ENCODE measurements at regions not wholly inside any gene's neighbourhood (a gene's known extent, or its start where the extent isn't known, plus 50 kb on each side); places are given as distances from the start of the nearest gene placed in this dataset.

DNA sequence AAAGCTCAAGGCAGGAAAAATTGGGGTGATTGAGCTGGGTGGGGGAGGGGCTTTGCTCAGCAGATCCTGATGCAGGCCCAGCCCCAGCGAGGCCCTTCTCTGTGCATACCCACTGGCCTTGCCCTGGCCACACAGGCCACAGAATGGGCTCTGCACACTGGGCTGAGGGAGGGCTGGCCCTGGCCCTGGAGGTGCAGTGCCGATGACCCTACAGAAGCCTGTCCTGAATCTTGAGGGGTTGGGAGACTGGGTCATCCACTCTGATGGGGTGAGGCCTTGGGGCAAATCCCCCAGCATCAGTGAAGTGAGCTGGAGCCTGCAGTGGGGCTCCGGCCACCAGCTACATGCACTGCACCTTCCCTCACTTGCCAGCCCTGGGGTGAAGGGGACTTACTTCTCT is 153.1 kb downstream of the URI1 start:
- DNase-seq (ENCODE audit: low read depth), result no peak
- Histone ChIP-seq H3K27me3 (ENCODE audit: control insufficient read depth, insufficient read depth, low read length) (no peaks in the 10 kb centered on the region), H3K4me3 (ENCODE audit: low read depth, low read length) (no peak overlapping the region), H3K36me3 (ENCODE audit: control insufficient read depth, insufficient read depth, low read length) (no peaks in the 10 kb centered on the region)
- ChIA-PET CTCF (no interaction called here), POLR2A (no interaction called here)
- TF ChIP-seq CTCF (IDR thresholded peaks at IDR 0.05; ENCODE audit: insufficient read depth, low read depth, low read length), result no peak

GRCh38 chr19:30096596-30097370 is 154.7 kb downstream of the URI1 start:
- no peaks in the 10 kb centered on the region for H3K27me3 ChIP-seq (ENCODE audit: control insufficient read depth, insufficient read depth, low read length)
- no peak for TF ChIP-seq CTCF (IDR thresholded peaks at IDR 0.05; ENCODE audit: insufficient read depth, low read depth, low read length)
- DNase-seq (ENCODE audit: low read depth), result no peak
- POLR2A ChIA-PET, result no interaction called here
- CTCF ChIA-PET, result no interaction called here
- no peak overlapping the region for H3K4me3 ChIP-seq (ENCODE audit: low read depth, low read length)
- no peaks in the 10 kb centered on the region for H3K36me3 ChIP-seq (ENCODE audit: control insufficient read depth, insufficient read depth, low read length)

DNA sequence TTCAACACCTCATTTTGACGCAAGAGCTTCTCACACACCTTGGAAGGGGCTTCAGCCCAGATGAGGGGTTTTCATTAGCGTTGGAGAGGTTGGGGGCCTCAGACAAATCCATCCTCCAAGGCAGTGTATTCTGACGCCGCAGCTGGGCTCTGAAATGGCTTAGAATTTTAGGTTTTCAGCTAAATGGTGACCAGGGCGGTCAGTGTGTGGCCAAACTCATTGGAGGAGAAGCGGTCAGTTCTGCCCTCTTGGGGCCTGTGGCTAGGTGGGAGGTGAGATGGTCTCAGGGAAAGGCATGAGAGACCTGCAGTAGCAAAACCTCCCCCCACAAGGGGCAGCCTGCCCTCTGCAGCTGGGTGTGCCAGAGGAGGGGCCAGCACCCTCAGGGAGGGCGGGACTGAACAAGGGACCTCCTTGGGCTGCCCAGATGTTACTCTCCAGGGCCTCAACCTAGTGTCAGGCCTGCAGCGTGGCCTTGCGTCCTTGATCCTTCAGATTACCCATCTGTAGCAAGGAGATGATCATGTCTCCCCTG is 155.8 kb downstream of the URI1 start:
- POLR2A ChIA-PET, result no interaction called here
- DNase-seq (ENCODE audit: low read depth), result no peak
- H3K4me3 ChIP-seq (ENCODE audit: low read depth, low read length), result no peak overlapping the region
- H3K36me3 ChIP-seq (ENCODE audit: control insufficient read depth, insufficient read depth, low read length), result no peaks in the 10 kb centered on the region
- no peak for TF ChIP-seq CTCF (IDR thresholded peaks at IDR 0.05; ENCODE audit: insufficient read depth, low read depth, low read length)
- CTCF ChIA-PET, result no interaction called here
- H3K27me3 ChIP-seq (ENCODE audit: control insufficient read depth, insufficient read depth, low read length), result no peaks in the 10 kb centered on the region

DNA sequence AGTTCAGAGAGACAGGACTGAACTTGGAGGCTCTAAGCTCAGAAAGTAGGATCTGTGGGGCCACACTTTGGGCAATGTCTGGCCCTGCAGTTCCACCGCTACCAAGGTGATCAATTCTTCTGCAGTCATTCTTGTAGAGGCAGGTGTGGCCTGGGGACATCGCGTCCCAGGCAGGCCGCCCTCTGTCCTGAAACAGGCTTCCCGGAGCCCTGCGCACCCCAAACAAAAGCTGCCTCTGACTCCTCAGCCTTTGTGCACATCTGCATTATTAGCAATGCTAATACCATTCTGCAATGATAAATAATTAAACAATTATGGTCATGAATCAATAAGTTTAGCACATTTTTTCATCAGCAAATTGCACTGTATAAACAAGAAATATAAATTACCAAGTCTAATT is 160.2 kb downstream of the URI1 start:
- Histone ChIP-seq H3K27me3 (ENCODE audit: control insufficient read depth, insufficient read depth, low read length) (no peaks in the 10 kb centered on the region), H3K36me3 (ENCODE audit: control insufficient read depth, insufficient read depth, low read length) (no peaks in the 10 kb centered on the region), H3K4me3 (ENCODE audit: low read depth, low read length) (no peak overlapping the region)
- TF ChIP-seq CTCF (IDR thresholded peaks at IDR 0.05; ENCODE audit: insufficient read depth, low read depth, low read length), result no peak
- no peak for DNase-seq (ENCODE audit: low read depth)
- CTCF ChIA-PET, result interaction anchor here (1.3 kb wide), 1 partner anchor 9 kb away, joined by 3 read pairs; no protein-coding TSS in a partner anchor
- POLR2A ChIA-PET, result no interaction called here

- ChIA-PET CTCF (interaction anchor here (1.3 kb wide), 1 partner anchor 9 kb away, joined by 3 read pairs; no protein-coding TSS in a partner anchor), POLR2A (no interaction called here)
- no peak overlapping the region for H3K4me3 ChIP-seq (ENCODE audit: low read depth, low read length)
- no peak for TF ChIP-seq CTCF (IDR thresholded peaks at IDR 0.05; ENCODE audit: insufficient read depth, low read depth, low read length)
- no peak for DNase-seq (ENCODE audit: low read depth)
- H3K27me3 ChIP-seq (ENCODE audit: control insufficient read depth, insufficient read depth, low read length), result no peaks in the 10 kb centered on the region
- H3K36me3 ChIP-seq (ENCODE audit: control insufficient read depth, insufficient read depth, low read length), result no peaks in the 10 kb centered on the region
These were observed 160.6 kb downstream of the URI1 start for GRCh38 chr19:30102666-30103065.
